HG02623 (cell line): ENCODE measurements at regions not wholly inside any gene's neighbourhood (a gene's known extent, or its start where the extent isn't known, plus 50 kb on each side); places are given as distances from the start of the nearest gene placed in this dataset.

Experiments
- ATAC-seq: cut with Tn5 transposase; IDR thresholded peaks from one replicate; pipeline ENCODE4 v1.9.1; 2021; ENCODE audit warnings: moderate library complexity; ENCODE audit not compliant: unreplicated experiment

- ATAC-seq = no peak
Observed at GRCh38 chr13:75061909-75062308, 420.1 kb downstream of the TBC1D4 start.

GRCh38 chr13:75055296-75055695, 426.7 kb downstream of the TBC1D4 start:
- ATAC-seq = no peak

GRCh38 chr13:75052616-75053015, 429.4 kb downstream of the TBC1D4 start:
- no peak for ATAC-seq

GRCh38 chr13:75050419-75051046, 431.4 kb downstream of the TBC1D4 start:
- no peak for ATAC-seq

GRCh38 chr13:75049735-75050335, 432.1 kb downstream of the TBC1D4 start:
- no peak for ATAC-seq

GRCh38 chr13:75042807-75043206, 439.2 kb downstream of the TBC1D4 start:
- no peak for ATAC-seq

- no peak for ATAC-seq
Observed at GRCh38 chr13:75038393-75039113, 443.4 kb downstream of the TBC1D4 start.

GRCh38 chr13:75025956-75026355, 456.0 kb downstream of the TBC1D4 start:
- no peak for ATAC-seq

- no peak for ATAC-seq
Observed at GRCh38 chr13:75024602-75025001, 457.4 kb downstream of the TBC1D4 start.

GRCh38 chr13:75023609-75024008, 458.4 kb downstream of the TBC1D4 start:
- ATAC-seq = no peak

GRCh38 chr13:75021151-75021550, 460.8 kb downstream of the TBC1D4 start:
- ATAC-seq = no peak

- no peak for ATAC-seq
Observed at GRCh38 chr13:75016225-75016624, 465.7 kb downstream of the TBC1D4 start.

- no peak for ATAC-seq
Observed at GRCh38 chr13:75013818-75014217, 468.2 kb downstream of the TBC1D4 start.

- no peak for ATAC-seq
Observed at GRCh38 chr13:75010941-75011340, 471.0 kb downstream of the TBC1D4 start.

- no peak for ATAC-seq
Observed at GRCh38 chr13:75008926-75009325, 473.0 kb downstream of the TBC1D4 start.

- ATAC-seq = no peak
Observed at GRCh38 chr13:74990992-74991391, 491.0 kb downstream of the TBC1D4 start.

GRCh38 chr13:74987124-74987690, 494.8 kb downstream of the TBC1D4 start:
- no peak for ATAC-seq

- no peak for ATAC-seq
Observed at GRCh38 chr13:74986609-74987008, 495.4 kb downstream of the TBC1D4 start.

- ATAC-seq = no peak
Observed at GRCh38 chr13:74979703-74980102, 502.3 kb downstream of the TBC1D4 start.

- no peak for ATAC-seq
Observed at GRCh38 chr13:74978591-74978990, 503.4 kb downstream of the TBC1D4 start.

- no peak for ATAC-seq
Observed at GRCh38 chr13:74977498-74977897, 504.5 kb downstream of the TBC1D4 start.

- no peak for ATAC-seq
Observed at GRCh38 chr13:74975111-74975510, 506.9 kb downstream of the TBC1D4 start.
